ENCODE measurements at regions not wholly inside any gene's neighbourhood (a gene's known extent, or its start where the extent isn't known, plus 50 kb on each side); places are given as distances from the start of the nearest gene placed in this dataset.
"Not testable (repeated sequence)": the region's sequence is repeated elsewhere in the genome, so short reads cannot be mapped to it uniquely, and the experiment has no call there.

DNA sequence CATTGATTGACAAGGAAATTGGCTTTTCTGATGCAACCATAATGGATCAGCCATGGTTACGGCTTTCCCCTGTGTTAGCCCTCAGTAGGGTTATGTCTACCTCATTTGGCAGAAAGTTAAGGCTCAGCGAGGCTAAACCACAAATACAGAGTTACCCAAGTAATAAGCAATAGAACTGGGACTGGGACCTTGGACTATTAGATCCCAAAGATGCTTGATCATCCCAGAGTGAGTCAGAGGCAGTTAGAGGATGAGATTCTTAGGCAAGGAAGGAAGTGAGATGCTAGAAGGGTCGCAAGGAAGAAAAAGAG is 401.4 kb downstream of the TNS3 start:
- intact Hi-C loops (cut with DNase I), result loop anchor here (10.0 kb wide), 1 partner anchor 1266 kb away; no protein-coding TSS in a partner anchor
- no peaks in the 10 kb centered on the region for H3K36me3 ChIP-seq
- H3K4me3 ChIP-seq, result no peak overlapping the region
- H3K4me1 ChIP-seq, result no peaks in the 10 kb centered on the region
- DNase-seq (ENCODE audit: extremely low spot score in 2 of 2), result no peak
- no peaks in the 10 kb centered on the region for H3K9me3 ChIP-seq
- no peak overlapping the region for H3K27ac ChIP-seq
- H3K27me3 ChIP-seq, result no peaks in the 10 kb centered on the region
- TF ChIP-seq POLR2AphosphoS5 (IDR thresholded peaks at IDR 0.05; ENCODE audit: insufficient read depth in 1 of 2, low read depth in 1 of 2), result no peak
- no peak for TF ChIP-seq CTCF (IDR thresholded peaks at IDR 0.05)
- no peak for TF ChIP-seq POLR2A (IDR thresholded peaks at IDR 0.05)

GRCh38 chr7:47179812-47180515 is 401.9 kb downstream of the TNS3 start:
- Histone ChIP-seq H3K27me3 (no peaks in the 10 kb centered on the region), H3K4me1 (no peaks in the 10 kb centered on the region), H3K36me3 (no peaks in the 10 kb centered on the region), H3K9me3 (no peaks in the 10 kb centered on the region), H3K4me3 (no peak overlapping the region), H3K27ac (no peak overlapping the region)
- intact Hi-C loops (cut with DNase I), result loop anchor here (10.0 kb wide), 1 partner anchor 1265 kb away; no protein-coding TSS in a partner anchor
- peak in 1 of 2 donors; percentile 85 for DNase-seq (ENCODE audit: extremely low spot score in 2 of 2)
- TF ChIP-seq POLR2A (IDR thresholded peaks at IDR 0.05) (no peak), CTCF (IDR thresholded peaks at IDR 0.05) (peak; percentile 63 to 85 (median 82))

DNA sequence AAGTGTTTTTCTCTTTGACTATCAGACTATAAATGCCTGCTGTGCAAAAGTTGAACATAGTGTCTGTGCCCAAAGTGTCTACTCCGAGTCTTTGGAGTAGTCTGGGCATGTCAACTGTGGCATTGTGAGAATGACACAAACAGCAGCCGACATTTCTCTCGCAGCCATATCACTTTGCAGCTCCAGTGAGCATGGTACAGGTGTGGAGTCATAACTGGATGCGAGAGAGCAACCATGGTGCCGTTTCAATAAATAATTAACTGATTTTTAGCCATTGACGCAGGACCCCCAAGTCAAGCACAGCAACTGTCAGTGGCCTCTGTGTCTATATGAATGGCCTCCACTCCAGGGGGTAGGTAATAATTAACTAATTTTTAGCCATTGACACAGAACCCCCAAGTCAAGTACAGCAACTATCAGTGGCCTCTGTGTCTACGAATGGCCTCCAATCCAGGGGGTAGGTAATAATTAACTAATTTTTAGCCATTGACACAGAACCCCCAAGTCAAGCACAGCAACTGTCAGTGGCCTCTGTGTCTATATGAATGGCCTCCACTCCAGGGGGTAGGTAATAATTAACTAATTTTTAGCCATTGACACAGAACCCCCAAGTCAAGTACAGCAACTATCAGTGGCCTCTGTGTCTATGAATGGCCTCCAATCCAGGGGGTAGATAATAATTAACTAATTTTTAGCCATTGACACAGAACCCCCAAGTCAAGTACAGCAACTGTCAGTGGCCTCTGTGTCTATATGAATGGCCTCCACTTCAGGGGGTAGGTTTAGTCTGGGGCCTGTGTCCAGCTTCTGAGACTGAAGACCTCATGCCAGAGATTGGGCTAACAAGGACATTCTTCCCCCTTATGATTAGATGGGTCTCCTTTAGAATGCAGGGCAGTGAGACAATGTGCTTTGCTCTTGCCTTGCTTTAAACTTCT is 409.0 kb downstream of the TNS3 start:
- intact Hi-C loops (cut with DNase I); H3K4me3 ChIP-seq: not testable (repeated sequence)

DNA sequence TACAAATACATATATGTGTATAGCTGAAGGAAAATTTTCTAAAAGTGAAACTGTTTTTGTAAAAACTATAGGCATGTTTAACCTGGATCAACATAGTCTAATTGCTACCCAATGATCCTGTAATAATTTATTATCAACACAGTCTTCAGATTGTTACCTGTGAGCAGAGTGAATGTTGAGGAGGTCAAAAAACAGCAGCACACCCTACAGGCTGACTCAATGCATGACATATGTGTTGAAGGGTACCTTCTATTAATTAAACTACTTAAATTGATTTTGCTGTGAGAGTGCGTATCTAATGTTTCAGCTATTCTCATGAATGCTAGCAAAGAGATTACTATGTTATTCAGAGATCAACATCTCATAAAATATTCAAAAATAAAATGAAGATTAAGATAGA is 411.4 kb downstream of the TNS3 start:
- Histone ChIP-seq H3K4me3 (no peak overlapping the region), H3K27me3 (no peaks in the 10 kb centered on the region), H3K36me3 (no peaks in the 10 kb centered on the region), H3K27ac (no peak overlapping the region), H3K9me3 (no peaks in the 10 kb centered on the region), H3K4me1 (no peaks in the 10 kb centered on the region)
- intact Hi-C loops (cut with DNase I), result no loop called here
- TF ChIP-seq CTCF (IDR thresholded peaks at IDR 0.05) (no peak), POLR2AphosphoS5 (IDR thresholded peaks at IDR 0.05; ENCODE audit: insufficient read depth in 1 of 2, low read depth in 1 of 2) (no peak), POLR2A (IDR thresholded peaks at IDR 0.05) (no peak)
- no peak for DNase-seq (ENCODE audit: extremely low spot score in 2 of 2)

More for the DNA sequence above, 409.0 kb downstream of the TNS3 start:
- not testable (repeated sequence) for H3K27me3 ChIP-seq; H3K36me3 ChIP-seq; H3K4me1 ChIP-seq; H3K27ac ChIP-seq; DNase-seq (ENCODE audit: extremely low spot score in 2 of 2); H3K9me3 ChIP-seq

DNA sequence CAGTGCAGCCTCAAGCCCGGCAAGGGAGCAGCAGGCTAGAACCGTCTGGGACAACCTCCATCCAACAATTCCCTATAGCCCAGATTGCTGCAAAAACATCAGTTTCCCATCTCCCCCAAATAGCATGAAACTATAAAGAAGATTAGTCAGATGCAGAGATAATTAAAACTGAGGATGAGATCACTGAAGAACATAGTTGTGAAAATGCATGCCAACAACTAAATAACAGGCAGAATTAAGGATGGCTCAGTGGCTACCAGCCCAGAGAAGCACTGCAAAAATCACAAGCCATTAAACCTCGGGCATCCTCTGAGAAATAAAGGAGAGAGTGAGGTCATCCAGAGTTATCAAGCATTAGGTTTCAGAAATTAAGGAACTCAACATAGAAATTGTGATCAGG is 427.1 kb downstream of the TNS3 start:
- intact Hi-C loops (cut with DNase I), result no loop called here
- no peaks in the 10 kb centered on the region for H3K36me3 ChIP-seq
- no peak overlapping the region for H3K4me3 ChIP-seq
- H3K4me1 ChIP-seq, result peaks cover 27% of the 10 kb centered on the region
- no peaks in the 10 kb centered on the region for H3K27me3 ChIP-seq
- DNase-seq (ENCODE audit: extremely low spot score in 2 of 2), result no peak
- no peaks in the 10 kb centered on the region for H3K9me3 ChIP-seq
- TF ChIP-seq CTCF (IDR thresholded peaks at IDR 0.05) (no peak), POLR2A (IDR thresholded peaks at IDR 0.05) (no peak), POLR2AphosphoS5 (IDR thresholded peaks at IDR 0.05; ENCODE audit: insufficient read depth in 1 of 2, low read depth in 1 of 2) (no peak)
- peak overlapping the region; percentile 45 for H3K27ac ChIP-seq
